ENCODE measurements at regions not wholly inside any gene's neighbourhood (a gene's known extent, or its start where the extent isn't known, plus 50 kb on each side); places are given as distances from the start of the nearest gene placed in this dataset.
"Not testable (repeated sequence)": the region's sequence is repeated elsewhere in the genome, so short reads cannot be mapped to it uniquely, and the experiment has no call there.

DNA sequence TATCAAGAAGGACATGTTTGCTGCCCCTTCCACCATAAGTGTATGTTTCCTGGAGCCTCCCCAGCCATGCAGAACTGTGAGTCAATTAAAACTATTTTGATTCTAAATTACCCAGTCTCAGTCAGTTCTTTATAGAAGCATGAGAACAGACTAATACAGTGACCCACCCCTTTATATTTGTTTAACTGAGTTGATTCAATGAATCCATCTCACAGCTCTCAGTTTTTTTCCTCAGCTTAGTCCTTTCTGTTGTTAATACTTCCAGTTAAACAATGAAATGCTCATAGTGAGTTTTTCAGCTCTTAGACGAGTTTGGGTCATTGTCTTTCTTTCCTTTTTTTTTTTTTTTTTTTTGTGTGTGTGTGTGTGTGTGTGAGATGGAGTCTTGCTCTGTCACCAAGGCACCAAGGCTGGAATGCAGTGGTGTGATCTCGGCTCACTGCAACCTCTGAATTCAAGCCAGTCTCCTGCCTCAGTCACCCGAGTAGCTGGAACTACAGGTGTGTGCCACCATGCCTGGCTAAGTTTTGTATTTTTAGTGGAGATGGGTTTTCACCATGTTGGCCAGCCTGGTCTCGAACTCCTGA is 417.9 kb upstream of the ZNG1F start:
- not testable (repeated sequence) for DNase-seq

DNA sequence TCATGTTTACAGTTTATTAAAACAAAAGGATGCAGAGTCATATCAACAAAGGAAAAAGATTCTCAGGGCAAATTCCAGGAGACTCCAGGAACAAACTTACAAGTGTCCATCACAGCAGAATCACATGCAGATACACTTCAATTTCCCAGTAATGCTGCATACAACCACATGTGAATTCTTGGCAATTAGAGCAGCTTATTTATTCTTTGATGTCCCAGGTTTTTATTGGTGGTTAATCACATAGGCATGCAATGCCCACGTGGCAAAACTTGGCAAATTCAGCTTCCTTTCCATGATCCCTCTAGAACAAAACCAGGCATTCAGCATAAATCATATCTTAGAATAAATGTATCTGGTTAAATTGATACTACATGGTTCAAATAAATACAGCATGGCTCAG is 376.5 kb upstream of the ZNG1F start:
- DNase-seq = not testable (repeated sequence)
